Astrocyte of the cerebellum (primary cell): ENCODE measurements at regions not wholly inside any gene's neighbourhood (a gene's known extent, or its start where the extent isn't known, plus 50 kb on each side); places are given as distances from the start of the nearest gene placed in this dataset.
"Not testable (repeated sequence)": the region's sequence is repeated elsewhere in the genome, so short reads cannot be mapped to it uniquely, and the experiment has no call there.

Source experiments
- DNase-seq: peaks from one replicate; pipeline ENCODE4 v3.0.0-alpha.2; 2011; ENCODE audit warnings: low read depth
- H3K4me3 ChIP-seq: 2 replicates; pipeline ENCODE4 v1.5.1; 2011; ENCODE audit warnings: mild to moderate bottlenecking, low read depth, low read length, moderate library complexity
- in situ Hi-C: cut with HindIII; loops from 2 replicates; pipeline ENCODE4 v1.10.0; 2017; ENCODE audit warnings: low sequenced_read_pairs
- TF ChIP-seq, protein P1 (sequence below): IDR thresholded peaks from 2 replicates; pipeline ENCODE4 v1.5.1; 2012; ENCODE audit warnings: low read length, low read depth, moderate library complexity, mild to moderate bottlenecking; ENCODE audit errors: missing control alignments

DNA sequence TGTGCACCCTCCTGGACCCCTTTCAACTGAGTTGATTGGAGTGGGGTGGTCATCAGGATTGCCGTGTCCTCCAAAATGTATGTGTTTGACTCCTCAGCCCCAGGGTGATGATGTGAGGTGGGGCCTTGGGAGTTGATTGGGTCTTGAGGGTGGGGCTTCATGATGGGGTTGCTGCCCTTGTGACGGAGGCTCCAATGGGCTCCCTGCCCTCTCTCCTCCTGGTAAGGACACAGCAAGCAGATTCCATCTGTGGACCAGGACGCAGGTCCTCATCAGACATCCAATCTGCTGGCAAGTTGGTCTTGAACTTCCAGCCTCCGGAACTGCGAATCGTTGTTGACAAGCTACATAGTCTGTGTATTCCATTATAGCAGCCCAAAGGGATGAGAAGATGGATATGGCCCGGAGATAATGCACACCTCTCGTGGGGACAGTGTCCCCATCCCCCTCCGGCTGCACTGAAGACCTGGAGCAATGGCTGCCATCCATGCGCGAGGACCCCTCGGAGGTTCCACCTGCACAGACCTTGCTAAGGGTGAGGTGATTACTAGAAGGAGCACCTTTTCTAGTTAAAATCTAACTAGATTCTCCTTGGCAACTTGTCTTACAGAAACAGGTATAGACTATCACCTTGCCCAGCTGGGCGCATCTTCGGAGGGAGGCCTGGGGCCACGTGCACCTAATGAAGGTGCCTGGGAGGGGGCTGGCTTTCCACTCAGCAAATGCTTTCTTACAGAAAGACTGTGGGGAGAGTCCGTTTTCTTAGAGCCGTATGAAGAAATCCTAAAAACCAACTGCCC, 75.7 kb upstream of the IRX4 start:
- H3K4me3 ChIP-seq, result no peak overlapping the region
- TF ChIP-seq, protein P1, sequence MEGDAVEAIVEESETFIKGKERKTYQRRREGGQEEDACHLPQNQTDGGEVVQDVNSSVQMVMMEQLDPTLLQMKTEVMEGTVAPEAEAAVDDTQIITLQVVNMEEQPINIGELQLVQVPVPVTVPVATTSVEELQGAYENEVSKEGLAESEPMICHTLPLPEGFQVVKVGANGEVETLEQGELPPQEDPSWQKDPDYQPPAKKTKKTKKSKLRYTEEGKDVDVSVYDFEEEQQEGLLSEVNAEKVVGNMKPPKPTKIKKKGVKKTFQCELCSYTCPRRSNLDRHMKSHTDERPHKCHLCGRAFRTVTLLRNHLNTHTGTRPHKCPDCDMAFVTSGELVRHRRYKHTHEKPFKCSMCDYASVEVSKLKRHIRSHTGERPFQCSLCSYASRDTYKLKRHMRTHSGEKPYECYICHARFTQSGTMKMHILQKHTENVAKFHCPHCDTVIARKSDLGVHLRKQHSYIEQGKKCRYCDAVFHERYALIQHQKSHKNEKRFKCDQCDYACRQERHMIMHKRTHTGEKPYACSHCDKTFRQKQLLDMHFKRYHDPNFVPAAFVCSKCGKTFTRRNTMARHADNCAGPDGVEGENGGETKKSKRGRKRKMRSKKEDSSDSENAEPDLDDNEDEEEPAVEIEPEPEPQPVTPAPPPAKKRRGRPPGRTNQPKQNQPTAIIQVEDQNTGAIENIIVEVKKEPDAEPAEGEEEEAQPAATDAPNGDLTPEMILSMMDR, result no peak
- DNase-seq, result no peak
- in situ Hi-C loops, result no loop called here

DNA sequence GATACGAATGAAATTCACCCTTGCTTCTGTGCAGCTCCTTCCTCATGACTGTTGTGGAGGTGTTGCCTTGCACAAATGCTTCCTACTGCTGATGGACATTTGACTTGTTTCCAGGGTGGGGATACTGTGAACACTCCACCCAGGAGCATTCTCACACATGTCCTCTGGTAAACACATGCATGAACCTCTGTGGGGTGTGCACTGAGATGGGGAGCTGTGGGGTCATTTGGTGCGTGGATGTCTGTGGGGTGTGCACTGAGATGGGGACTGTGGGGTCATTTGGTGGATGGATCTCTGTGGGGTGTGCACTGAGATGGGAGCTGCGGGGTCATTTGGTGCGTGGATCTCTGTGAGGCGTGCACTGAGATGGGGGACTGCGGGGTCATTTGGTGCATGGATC, 72.9 kb upstream of the IRX4 start:
- no peak for DNase-seq
- in situ Hi-C loops, result no loop called here
- H3K4me3 ChIP-seq, result no peak overlapping the region
- TF ChIP-seq, protein P1, result no peak

DNA sequence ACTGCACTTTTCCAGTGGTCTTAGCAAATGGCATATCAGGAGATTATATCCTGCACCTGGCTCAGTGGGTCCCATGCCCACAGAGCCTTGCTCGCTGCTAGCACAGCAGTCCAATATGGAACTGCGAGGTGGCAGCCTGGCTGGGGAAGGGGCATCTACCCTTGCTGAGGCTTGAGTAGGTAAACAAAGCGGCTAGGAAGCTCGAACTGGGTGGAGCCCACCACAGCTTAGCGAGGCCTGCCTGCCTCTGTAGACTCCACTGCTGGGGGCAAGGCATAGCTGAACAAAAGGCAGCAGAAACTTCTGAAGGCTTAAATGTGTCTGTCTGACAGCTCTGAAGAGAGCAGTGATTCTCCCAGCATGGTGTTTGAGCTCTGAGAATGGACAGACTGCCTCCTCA, 71.0 kb upstream of the IRX4 start:
- H3K4me3 ChIP-seq, in situ Hi-C loops, DNase-seq: not testable (repeated sequence)

DNA sequence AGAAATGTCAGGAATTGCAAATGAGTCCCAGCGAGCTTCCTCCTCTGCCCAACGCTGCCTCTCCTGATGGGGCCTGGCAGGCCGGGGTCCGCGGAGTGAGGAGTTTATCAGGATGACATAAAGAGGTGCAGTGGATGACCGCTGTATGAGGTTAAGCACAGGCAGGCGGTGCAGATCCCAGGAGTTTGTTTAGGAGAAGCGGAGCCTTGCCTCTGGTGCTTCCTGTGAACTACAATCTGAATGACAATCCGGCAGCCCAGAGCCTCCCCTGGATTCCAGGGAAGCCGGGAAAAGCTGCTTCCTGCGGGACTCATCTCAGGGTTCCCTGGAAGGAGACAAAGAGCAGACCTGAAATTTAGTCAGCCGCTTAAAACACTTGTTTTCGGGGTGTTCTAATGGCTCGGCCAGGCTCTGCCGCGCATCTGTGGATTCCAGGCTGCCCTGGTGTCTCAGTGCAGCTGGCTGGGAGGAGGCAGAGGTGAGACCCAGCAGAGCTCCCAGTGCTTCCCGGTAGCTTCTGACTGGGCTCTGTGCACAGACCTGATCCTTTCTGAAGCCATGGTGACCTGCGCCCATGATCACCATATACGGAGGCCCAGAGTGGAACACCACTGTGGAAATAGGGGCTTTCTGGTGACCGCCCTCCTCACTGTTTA, 69.8 kb upstream of the IRX4 start:
- TF ChIP-seq, protein P1, result no peak
- no peak overlapping the region for H3K4me3 ChIP-seq
- no peak for DNase-seq
- in situ Hi-C loops, result no loop called here

DNA sequence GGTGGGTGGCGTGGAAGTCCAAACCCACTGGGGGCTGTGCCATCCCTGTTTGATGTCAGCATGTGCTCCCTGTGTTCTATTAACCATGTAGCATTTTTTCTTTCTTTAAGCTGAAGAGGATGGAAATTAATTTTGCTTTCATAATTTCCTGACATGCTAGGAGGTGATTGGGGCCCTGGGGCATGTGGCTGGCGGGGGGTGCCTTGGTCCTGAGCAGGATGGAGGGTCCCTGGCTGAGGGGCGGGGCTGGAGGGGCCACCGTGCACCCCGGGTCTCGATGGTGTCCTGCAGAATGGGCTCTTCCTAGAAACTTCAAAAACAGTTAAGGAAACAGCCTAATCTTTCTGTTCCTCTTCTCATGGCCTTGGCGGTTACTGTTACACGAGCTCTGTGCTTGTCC, 69.3 kb upstream of the IRX4 start:
- in situ Hi-C loops, result no loop called here
- no peak overlapping the region for H3K4me3 ChIP-seq
- TF ChIP-seq, protein P1, result no peak
- no peak for DNase-seq

DNA sequence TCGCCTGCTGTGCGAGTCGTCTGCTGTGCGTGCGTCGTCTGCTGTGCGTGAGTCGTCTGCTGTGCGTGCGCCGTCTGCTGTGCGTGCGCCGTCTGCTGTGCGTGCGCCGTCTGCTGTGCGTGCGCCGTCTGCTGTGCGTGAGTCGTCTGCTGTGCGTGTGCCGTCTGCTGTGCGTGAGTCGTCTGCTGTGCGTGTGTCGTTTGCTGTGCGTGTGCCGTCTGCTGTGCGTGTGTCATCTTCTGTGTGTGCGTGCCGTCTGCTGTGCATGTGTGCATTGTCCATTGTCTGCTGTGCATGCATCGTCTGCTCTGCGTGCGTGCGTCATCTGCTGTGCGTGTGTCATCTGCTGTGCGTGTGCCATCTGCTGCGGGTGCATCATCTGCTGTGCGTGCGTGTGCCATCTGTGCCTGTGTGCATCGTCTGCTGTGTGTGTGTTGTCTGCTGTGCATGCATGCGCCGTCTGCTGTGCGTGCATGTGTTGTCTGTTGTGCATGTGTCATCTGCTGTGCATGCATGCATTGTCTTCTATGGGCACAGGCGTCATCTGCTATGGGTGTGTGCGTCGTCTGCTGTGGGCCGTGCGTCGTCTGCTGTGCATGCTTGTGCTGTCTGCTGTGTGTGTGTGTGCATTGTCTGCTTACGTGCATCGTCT, 68.6 kb upstream of the IRX4 start:
- DNase-seq, result no peak
- H3K4me3 ChIP-seq, result no peak overlapping the region
- TF ChIP-seq, protein P1, result no peak
- in situ Hi-C loops, result no loop called here

DNA sequence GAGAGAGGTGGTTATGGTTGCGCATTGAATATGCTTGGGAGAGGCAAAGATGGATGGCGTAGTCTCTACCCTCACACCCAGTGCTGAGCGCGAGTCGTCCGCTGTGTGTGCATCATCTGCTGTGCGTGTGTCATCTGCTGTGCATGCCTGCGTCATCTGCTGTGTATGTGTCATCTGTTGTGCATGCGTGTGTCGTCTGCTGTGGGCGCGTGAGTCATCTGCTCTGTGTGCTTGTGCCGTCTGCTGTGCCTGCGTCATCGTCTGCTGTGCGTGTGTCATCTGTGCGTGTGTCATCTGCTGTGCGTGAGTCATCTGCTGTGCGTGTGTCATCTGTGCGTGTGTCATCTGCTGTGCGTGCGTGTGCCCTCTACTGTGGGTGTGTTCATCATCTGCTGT, 68.0 kb upstream of the IRX4 start:
- TF ChIP-seq, protein P1, result no peak
- DNase-seq, result no peak
- no peak overlapping the region for H3K4me3 ChIP-seq
- in situ Hi-C loops, result no loop called here
